ENCODE measurements at regions not wholly inside any gene's neighbourhood (a gene's known extent, or its start where the extent isn't known, plus 50 kb on each side); places are given as distances from the start of the nearest gene placed in this dataset.

DNA sequence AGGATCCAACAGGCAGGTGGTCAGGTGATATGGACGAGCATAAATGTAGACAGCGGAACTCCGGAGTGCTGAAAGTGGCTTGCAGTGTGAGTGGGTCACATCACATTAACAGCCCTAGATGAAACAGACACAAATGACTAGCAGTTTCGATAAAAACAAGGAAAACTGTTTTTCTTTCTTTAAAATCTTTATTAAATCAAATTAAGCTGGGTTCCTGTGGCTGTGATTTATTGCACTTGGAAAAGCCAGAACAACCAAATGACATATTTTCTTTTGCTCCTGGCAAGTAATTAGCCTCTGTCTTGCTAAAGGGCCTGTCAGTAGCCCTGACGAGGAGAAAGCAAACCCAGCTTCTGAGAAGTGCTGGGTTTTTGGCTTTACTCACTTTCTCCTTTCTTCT is 152.9 kb upstream of the DDX18 start:
- dilution Hi-C loops (cut with MboI; ENCODE audit: extremely low pct_ligation_motif_present, low sequenced_read_pairs), result no loop called here
- CTCF ChIA-PET, result no interaction called here
- no peak for FAIRE-seq

DNA sequence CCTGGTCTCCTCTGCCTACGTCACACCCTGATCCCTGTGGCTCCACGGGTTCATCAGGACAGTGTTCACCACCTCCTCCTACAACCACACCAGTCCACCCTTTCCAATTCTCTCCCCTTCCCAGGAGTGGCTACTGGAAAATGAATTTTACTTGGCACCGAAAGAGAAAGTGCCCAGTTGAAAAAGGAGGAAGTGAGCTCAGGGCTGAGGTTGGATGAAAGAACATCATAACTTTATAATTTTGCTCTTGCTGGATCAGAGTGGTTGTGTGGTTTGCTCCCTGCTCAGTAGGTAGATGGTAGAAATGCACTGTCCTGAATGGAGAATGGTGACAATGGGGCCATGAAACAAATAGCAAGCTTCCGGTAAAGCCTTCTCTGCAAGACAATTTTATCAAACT is 140.3 kb upstream of the DDX18 start:
- Histone ChIP-seq H3K9me3 (replicated peaks; ENCODE audit: control insufficient read depth, insufficient read depth, low read length) (peaks cover 3% of the 10 kb centered on the region), H3K9ac (replicated peaks; ENCODE audit: extremely low read depth, insufficient read depth, low read length) (no peak overlapping the region), H3K27me3 (ENCODE audit: control insufficient read depth in 2 of 2, insufficient read depth in 2 of 2, low read length in 2 of 2) (no peaks in the 10 kb centered on the region), H3K4me3 (replicated peaks in 1 of 3; ENCODE audit: insufficient read depth in 1 of 3, low read depth in 1 of 3, low read length in 3 of 3) (no peak overlapping the region), H3K36me3 (ENCODE audit: control insufficient read depth in 2 of 2, extremely low read depth in 1 of 2, insufficient read depth in 2 of 2, low read length in 2 of 2) (no peaks in the 10 kb centered on the region), H3K27ac (ENCODE audit: insufficient read depth, low read depth, low read length) (no peak overlapping the region), H3K9me1 (replicated peaks; ENCODE audit: control insufficient read depth, extremely low read depth, insufficient read depth, low read length) (no peaks in the 10 kb centered on the region), H4K20me1 (replicated peaks; ENCODE audit: control insufficient read depth, extremely low read depth, insufficient read depth, low read length) (no peaks in the 10 kb centered on the region), H3K4me1 (ENCODE audit: control insufficient read depth, extremely low read depth, insufficient read depth, low read length) (no peaks in the 10 kb centered on the region), H3K4me2 (ENCODE audit: insufficient read depth, low read length) (no peak overlapping the region), H3K79me2 (ENCODE audit: control insufficient read depth, insufficient read depth, low read length) (no peaks in the 10 kb centered on the region), H2AFZ (ENCODE audit: low read depth, low read length) (no peak overlapping the region)
- no TSS peak for BruUV-seq (replicated peaks)
- DNase-seq (ENCODE audit: low read depth, low spot score), result no peak
- FAIRE-seq, result no peak
- TF ChIP-seq FOS (IDR thresholded peaks at IDR 0.05; ENCODE audit: borderline replicate concordance, insufficient read depth, low read length), result no peak
- TF ChIP-seq POLR2A (IDR thresholded peaks at IDR 0.05; ENCODE audit: low read depth, low read length), result no peak
- no peak for TF ChIP-seq JUN (IDR thresholded peaks at IDR 0.05; ENCODE audit: borderline replicate concordance, insufficient read depth, insufficient read length, low read depth)
- no peak for TF ChIP-seq EZH2 (IDR thresholded peaks at IDR 0.05; ENCODE audit: borderline replicate concordance, low read depth, low read length, severe bottlenecking)
- TF ChIP-seq, protein P1, sequence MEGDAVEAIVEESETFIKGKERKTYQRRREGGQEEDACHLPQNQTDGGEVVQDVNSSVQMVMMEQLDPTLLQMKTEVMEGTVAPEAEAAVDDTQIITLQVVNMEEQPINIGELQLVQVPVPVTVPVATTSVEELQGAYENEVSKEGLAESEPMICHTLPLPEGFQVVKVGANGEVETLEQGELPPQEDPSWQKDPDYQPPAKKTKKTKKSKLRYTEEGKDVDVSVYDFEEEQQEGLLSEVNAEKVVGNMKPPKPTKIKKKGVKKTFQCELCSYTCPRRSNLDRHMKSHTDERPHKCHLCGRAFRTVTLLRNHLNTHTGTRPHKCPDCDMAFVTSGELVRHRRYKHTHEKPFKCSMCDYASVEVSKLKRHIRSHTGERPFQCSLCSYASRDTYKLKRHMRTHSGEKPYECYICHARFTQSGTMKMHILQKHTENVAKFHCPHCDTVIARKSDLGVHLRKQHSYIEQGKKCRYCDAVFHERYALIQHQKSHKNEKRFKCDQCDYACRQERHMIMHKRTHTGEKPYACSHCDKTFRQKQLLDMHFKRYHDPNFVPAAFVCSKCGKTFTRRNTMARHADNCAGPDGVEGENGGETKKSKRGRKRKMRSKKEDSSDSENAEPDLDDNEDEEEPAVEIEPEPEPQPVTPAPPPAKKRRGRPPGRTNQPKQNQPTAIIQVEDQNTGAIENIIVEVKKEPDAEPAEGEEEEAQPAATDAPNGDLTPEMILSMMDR (IDR thresholded peaks at IDR 0.05; ENCODE audit: extremely low read depth in 1 of 2, insufficient read depth in 1 of 2, low read depth in 1 of 2, low read length in 2 of 2), result no peak
- TF ChIP-seq, protein P2, sequence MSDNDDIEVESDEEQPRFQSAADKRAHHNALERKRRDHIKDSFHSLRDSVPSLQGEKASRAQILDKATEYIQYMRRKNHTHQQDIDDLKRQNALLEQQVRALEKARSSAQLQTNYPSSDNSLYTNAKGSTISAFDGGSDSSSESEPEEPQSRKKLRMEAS (IDR thresholded peaks at IDR 0.05; ENCODE audit: insufficient read depth, insufficient read length), result no peak
- no peak for TF ChIP-seq POLR2AphosphoS5 (IDR thresholded peaks at IDR 0.05; ENCODE audit: insufficient read depth, low read depth, low read length)
- TF ChIP-seq GATA2 (IDR thresholded peaks at IDR 0.05; ENCODE audit: insufficient read depth, insufficient read length, low read depth, low read length), result no peak
- no peak for TF ChIP-seq MYC (IDR thresholded peaks at IDR 0.05; ENCODE audit: low read depth, low read length)
- CTCF ChIA-PET, result no interaction called here
- intact Hi-C loops (cut with micrococcal nuclease), result no loop called here
- dilution Hi-C loops (cut with MboI; ENCODE audit: extremely low pct_ligation_motif_present, low sequenced_read_pairs), result no loop called here
- POLR2A ChIA-PET, result no interaction called here

More for the DNA sequence above, 152.9 kb upstream of the DDX18 start:
- no peaks in the 10 kb centered on the region for H3K9me3 ChIP-seq (replicated peaks; ENCODE audit: control insufficient read depth, insufficient read depth, low read length)
- intact Hi-C loops (cut with micrococcal nuclease), result no loop called here
- no peak overlapping the region for H2AFZ ChIP-seq (ENCODE audit: low read depth, low read length)
- no peak overlapping the region for H3K4me3 ChIP-seq (replicated peaks in 1 of 3; ENCODE audit: insufficient read depth in 1 of 3, low read depth in 1 of 3, low read length in 3 of 3)
- POLR2A ChIA-PET, result no interaction called here
- H3K4me1 ChIP-seq (ENCODE audit: control insufficient read depth, extremely low read depth, insufficient read depth, low read length), result no peaks in the 10 kb centered on the region
- no peak overlapping the region for H3K9ac ChIP-seq (replicated peaks; ENCODE audit: extremely low read depth, insufficient read depth, low read length)
- no TSS peak for BruUV-seq (replicated peaks)
- H4K20me1 ChIP-seq (replicated peaks; ENCODE audit: control insufficient read depth, extremely low read depth, insufficient read depth, low read length), result no peaks in the 10 kb centered on the region
- no peak for DNase-seq (ENCODE audit: low read depth, low spot score)
- H3K4me2 ChIP-seq (ENCODE audit: insufficient read depth, low read length), result no peak overlapping the region
- TF ChIP-seq POLR2A (IDR thresholded peaks at IDR 0.05; ENCODE audit: low read depth, low read length), result no peak
- no peak for TF ChIP-seq JUN (IDR thresholded peaks at IDR 0.05; ENCODE audit: borderline replicate concordance, insufficient read depth, insufficient read length, low read depth)
- no peak for TF ChIP-seq EZH2 (IDR thresholded peaks at IDR 0.05; ENCODE audit: borderline replicate concordance, low read depth, low read length, severe bottlenecking)
- H3K36me3 ChIP-seq (ENCODE audit: control insufficient read depth in 2 of 2, extremely low read depth in 1 of 2, insufficient read depth in 2 of 2, low read length in 2 of 2), result no peaks in the 10 kb centered on the region
- no peaks in the 10 kb centered on the region for H3K9me1 ChIP-seq (replicated peaks; ENCODE audit: control insufficient read depth, extremely low read depth, insufficient read depth, low read length)
- H3K27me3 ChIP-seq (ENCODE audit: control insufficient read depth in 2 of 2, insufficient read depth in 2 of 2, low read length in 2 of 2), result no peaks in the 10 kb centered on the region
- no peak overlapping the region for H3K27ac ChIP-seq (ENCODE audit: insufficient read depth, low read depth, low read length)
- no peaks in the 10 kb centered on the region for H3K79me2 ChIP-seq (ENCODE audit: control insufficient read depth, insufficient read depth, low read length)
